ENCODE measurements at regions not wholly inside any gene's neighbourhood (a gene's known extent, or its start where the extent isn't known, plus 50 kb on each side); places are given as distances from the start of the nearest gene placed in this dataset.

DNA sequence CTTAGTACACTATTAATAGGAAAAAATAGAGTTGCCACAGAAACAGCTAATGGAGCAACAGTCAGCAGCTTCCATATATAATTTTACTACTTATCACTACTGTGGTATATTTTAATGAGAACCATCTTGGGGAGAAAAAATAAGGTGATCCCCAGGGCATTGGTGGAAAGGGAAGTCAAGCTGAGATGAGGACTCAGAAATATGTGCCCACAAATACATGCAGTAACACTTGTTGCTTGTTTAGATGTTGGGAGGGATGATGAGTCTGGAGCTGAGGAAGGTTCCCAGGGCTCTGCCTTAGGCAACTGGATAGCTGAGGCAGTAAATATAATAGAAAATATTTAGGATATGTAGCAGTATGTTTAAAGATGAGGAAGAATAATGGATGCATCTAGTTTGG, 280.1 kb upstream of the PDE4D start:
- TF ChIP-seq POLR2A (IDR thresholded peaks at IDR 0.05; ENCODE audit: low read length) (no peak), GATA1 (IDR thresholded peaks at IDR 0.05; ENCODE audit: low read depth, low read length) (no peak)

Data from erythroblast (primary cell).